Fibroblast of lung (primary cell): ENCODE measurements at regions not wholly inside any gene's neighbourhood (a gene's known extent, or its start where the extent isn't known, plus 50 kb on each side); places are given as distances from the start of the nearest gene placed in this dataset.

ENCODE experiments used
- DNase-seq, 2 donors: peaks; one replicate each; pipeline versions ENCODE4 v3.0.0 to v3.0.0-alpha.2; 2010; ENCODE audit warnings: low read depth in 2 of 2
- H2AFZ ChIP-seq: 2 replicates; pipeline ENCODE4 v1.5.1; 2012; ENCODE audit warnings: low read length, control low read depth, inconsistent platforms
- H3K27ac ChIP-seq: 2 replicates; pipeline ENCODE4 v1.5.1; 2011; ENCODE audit warnings: low read length, control low read depth; ENCODE audit not compliant: insufficient read depth
- H3K27me3 ChIP-seq: 2 replicates; pipeline ENCODE4 v1.5.1; 2011; ENCODE audit warnings: mild to moderate bottlenecking, low read length; ENCODE audit not compliant: control insufficient read depth, insufficient read depth
- H3K36me3 ChIP-seq: 2 replicates; pipeline ENCODE4 v1.5.1; 2011; ENCODE audit warnings: low read length; ENCODE audit not compliant: control insufficient read depth, insufficient read depth
- H3K4me1 ChIP-seq: 2 replicates; pipeline ENCODE4 v1.5.1; 2011; ENCODE audit warnings: low read length; ENCODE audit not compliant: control insufficient read depth, insufficient read depth; ENCODE audit errors: extremely low read depth
- H3K4me2 ChIP-seq: 2 replicates; pipeline ENCODE4 v1.5.1; 2011; ENCODE audit warnings: low read length, control low read depth; ENCODE audit not compliant: insufficient read depth; ENCODE audit errors: extremely low read depth
- H3K4me3 ChIP-seq, 4 experiments: fragments of 200-600 bp in 1 of 4; sonication (generic) in 1 of 4; replicated peaks in 1 of 4; 2 replicates each; pipeline ENCODE4 v1.5.1; 2011 to 2016; ENCODE audit warnings: low read length in 4 of 4, low read depth in 3 of 4, mild to moderate bottlenecking in 3 of 4, control low read depth in 2 of 4, inconsistent platforms in 1 of 4, mixed read lengths in 1 of 4; ENCODE audit not compliant: insufficient read depth in 1 of 4; ENCODE audit errors: control extremely low read depth in 1 of 4
- H3K79me2 ChIP-seq: 2 replicates; pipeline ENCODE4 v1.5.1; 2012; ENCODE audit warnings: mild to moderate bottlenecking, low read length, inconsistent platforms; ENCODE audit not compliant: control insufficient read depth, insufficient read depth
- H3K9ac ChIP-seq: 2 replicates; pipeline ENCODE4 v1.5.1; 2011; ENCODE audit warnings: mild to moderate bottlenecking, low read length, control low read depth; ENCODE audit not compliant: insufficient read depth
- H3K9me3 ChIP-seq: 2 replicates; pipeline ENCODE4 v1.5.1; 2012; ENCODE audit warnings: low read depth, low read length; ENCODE audit not compliant: control insufficient read depth, insufficient read depth
- H4K20me1 ChIP-seq: 2 replicates; pipeline ENCODE4 v1.5.1; 2011; ENCODE audit warnings: low read length; ENCODE audit not compliant: control insufficient read depth, insufficient read depth; ENCODE audit errors: extremely low read depth
- EZH2 ChIP-seq: IDR thresholded peaks from 2 replicates; pipeline ENCODE4 v1.5.1; 2012; ENCODE audit warnings: low read length, control low read depth, mild to moderate bottlenecking; ENCODE audit errors: missing control alignments
- TF ChIP-seq, protein P1 (sequence below), 2 donors: IDR thresholded peaks in 1 of 2; conservative IDR thresholded peaks in 1 of 2; 1 replicate in 1 of 2; 2 replicates in 1 of 2; pipeline ENCODE4 v1.5.1; 2011 to 2012; ENCODE audit warnings: low read length in 2 of 2, control low read depth in 1 of 2, inconsistent platforms in 1 of 2, low read depth in 1 of 2, mild to moderate bottlenecking in 1 of 2

DNA sequence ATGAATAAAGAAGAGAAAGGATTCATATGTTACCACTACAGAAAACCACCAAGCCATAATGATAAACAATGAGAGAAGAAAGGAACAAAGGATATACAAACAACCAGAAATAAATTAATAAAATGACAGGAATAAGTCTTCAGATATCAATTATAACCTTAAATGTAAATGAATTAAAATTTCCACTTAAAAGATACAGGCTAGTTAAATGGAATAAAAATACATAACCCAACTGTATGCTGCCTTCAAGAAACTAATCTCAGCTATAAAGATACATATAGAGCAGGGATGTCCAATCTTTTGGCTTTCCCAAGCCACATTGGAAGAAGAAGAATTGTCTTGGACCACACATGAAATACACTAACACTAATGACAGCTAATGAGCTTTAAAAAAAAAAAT lies 135.9 kb upstream of the GJE1 start:
- DNase-seq, result no peak
- H3K4me2 ChIP-seq, result no peak overlapping the region
- TF ChIP-seq, protein P1, sequence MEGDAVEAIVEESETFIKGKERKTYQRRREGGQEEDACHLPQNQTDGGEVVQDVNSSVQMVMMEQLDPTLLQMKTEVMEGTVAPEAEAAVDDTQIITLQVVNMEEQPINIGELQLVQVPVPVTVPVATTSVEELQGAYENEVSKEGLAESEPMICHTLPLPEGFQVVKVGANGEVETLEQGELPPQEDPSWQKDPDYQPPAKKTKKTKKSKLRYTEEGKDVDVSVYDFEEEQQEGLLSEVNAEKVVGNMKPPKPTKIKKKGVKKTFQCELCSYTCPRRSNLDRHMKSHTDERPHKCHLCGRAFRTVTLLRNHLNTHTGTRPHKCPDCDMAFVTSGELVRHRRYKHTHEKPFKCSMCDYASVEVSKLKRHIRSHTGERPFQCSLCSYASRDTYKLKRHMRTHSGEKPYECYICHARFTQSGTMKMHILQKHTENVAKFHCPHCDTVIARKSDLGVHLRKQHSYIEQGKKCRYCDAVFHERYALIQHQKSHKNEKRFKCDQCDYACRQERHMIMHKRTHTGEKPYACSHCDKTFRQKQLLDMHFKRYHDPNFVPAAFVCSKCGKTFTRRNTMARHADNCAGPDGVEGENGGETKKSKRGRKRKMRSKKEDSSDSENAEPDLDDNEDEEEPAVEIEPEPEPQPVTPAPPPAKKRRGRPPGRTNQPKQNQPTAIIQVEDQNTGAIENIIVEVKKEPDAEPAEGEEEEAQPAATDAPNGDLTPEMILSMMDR (conservative IDR thresholded peaks at IDR 0.05 in 1 of 2, IDR thresholded peaks at IDR 0.05 in 1 of 2; ENCODE audit: low read depth in 1 of 2, low read length in 2 of 2), result no peak
- no peak for TF ChIP-seq EZH2
- peaks cover 5% of the 10 kb centered on the region for H3K79me2 ChIP-seq
- H3K4me3 ChIP-seq, result no peak overlapping the region
- H3K9ac ChIP-seq, result no peak overlapping the region
- H2AFZ ChIP-seq, result no peak overlapping the region
- no peaks in the 10 kb centered on the region for H3K9me3 ChIP-seq
- no peaks in the 10 kb centered on the region for H3K36me3 ChIP-seq
- no peaks in the 10 kb centered on the region for H3K4me1 ChIP-seq
- H4K20me1 ChIP-seq, result no peaks in the 10 kb centered on the region
- H3K27ac ChIP-seq, result no peak overlapping the region
- H3K27me3 ChIP-seq, result no peaks in the 10 kb centered on the region

DNA sequence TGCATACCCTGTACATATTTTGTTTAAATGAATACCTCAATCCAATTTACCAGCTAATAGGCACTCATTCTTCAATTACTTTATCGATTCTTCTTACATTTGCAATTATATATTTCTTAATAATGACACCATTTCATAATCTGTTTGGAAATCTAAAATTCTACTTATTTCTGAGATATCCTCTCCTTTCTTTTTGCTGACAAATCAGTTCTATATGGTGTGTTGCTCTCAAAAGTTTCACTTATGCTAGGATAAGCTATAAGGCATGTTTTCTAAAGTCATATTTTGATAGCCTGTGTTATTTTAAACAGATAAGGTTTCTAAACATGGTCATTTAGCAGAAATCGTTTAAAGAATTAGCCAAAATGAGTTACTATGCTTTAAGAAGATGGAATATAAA lies 140.6 kb upstream of the GJE1 start:
- H3K27me3 ChIP-seq, result no peaks in the 10 kb centered on the region
- H3K27ac ChIP-seq, result no peak overlapping the region
- TF ChIP-seq EZH2, result no peak
- TF ChIP-seq, protein P1 (conservative IDR thresholded peaks at IDR 0.05 in 1 of 2, IDR thresholded peaks at IDR 0.05 in 1 of 2; ENCODE audit: low read depth in 1 of 2, low read length in 2 of 2), result no peak
- peaks cover 5% of the 10 kb centered on the region for H3K79me2 ChIP-seq
- H3K4me1 ChIP-seq, result peaks cover 5% of the 10 kb centered on the region
- H2AFZ ChIP-seq, result no peak overlapping the region
- no peaks in the 10 kb centered on the region for H3K9me3 ChIP-seq
- no peaks in the 10 kb centered on the region for H4K20me1 ChIP-seq
- DNase-seq, result no peak
- no peak overlapping the region for H3K4me2 ChIP-seq
- H3K4me3 ChIP-seq, result no peak overlapping the region
- no peaks in the 10 kb centered on the region for H3K36me3 ChIP-seq
- H3K9ac ChIP-seq, result no peak overlapping the region

DNA sequence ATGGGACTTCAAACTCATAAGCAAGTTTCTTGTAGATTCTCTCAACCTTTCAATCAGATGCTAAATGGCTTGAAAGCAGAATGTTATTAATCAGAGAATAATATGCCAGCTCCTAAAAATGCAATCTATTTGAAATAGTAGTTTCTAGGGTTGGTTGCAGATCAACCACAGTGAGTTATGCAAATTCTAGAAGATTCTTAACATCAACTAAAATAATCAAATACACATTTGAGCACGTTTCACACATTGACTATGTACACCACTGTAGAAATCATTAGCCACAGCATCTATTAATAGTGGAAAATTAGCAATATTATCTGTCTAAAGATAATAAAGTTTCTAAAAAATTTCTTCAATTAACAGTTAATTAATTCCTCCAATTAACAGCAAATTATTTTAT lies 141.9 kb upstream of the GJE1 start:
- Histone ChIP-seq H3K36me3 (no peaks in the 10 kb centered on the region), H3K4me1 (peaks cover 5% of the 10 kb centered on the region), H3K27ac (no peak overlapping the region), H3K9me3 (no peaks in the 10 kb centered on the region), H3K4me2 (no peak overlapping the region), H3K79me2 (peaks cover 5% of the 10 kb centered on the region), H2AFZ (no peak overlapping the region), H3K4me3 (no peak overlapping the region), H3K27me3 (no peaks in the 10 kb centered on the region), H3K9ac (no peak overlapping the region), H4K20me1 (no peaks in the 10 kb centered on the region)
- DNase-seq, result no peak
- TF ChIP-seq, protein P1 (conservative IDR thresholded peaks at IDR 0.05 in 1 of 2, IDR thresholded peaks at IDR 0.05 in 1 of 2; ENCODE audit: low read depth in 1 of 2, low read length in 2 of 2), result no peak
- no peak for TF ChIP-seq EZH2
